Lung (tissue), 11 donors: ENCODE measurements at regions not wholly inside any gene's neighbourhood (a gene's known extent, or its start where the extent isn't known, plus 50 kb on each side); places are given as distances from the start of the nearest gene placed in this dataset.

ENCODE experiments used
- ATAC-seq: fragments of 200-7000 bp; cut with Tn5 transposase; one replicate; pipeline ENCODE4 v1.9.1; 2020; ENCODE audit warnings: moderate number of reproducible peaks; ENCODE audit not compliant: insufficient read depth, low FRiP score
- DNase-seq, 3 donors: peaks; one replicate each; pipeline ENCODE4 v3.0.0-alpha.2; 2013 to 2017
- H3K27ac ChIP-seq, 2 donors: one replicate each; pipeline ENCODE4 v1.5.1; 2013; ENCODE audit warnings: mild to moderate bottlenecking in 2 of 2, moderate library complexity in 2 of 2, control low read depth in 1 of 2, inconsistent platforms in 1 of 2, low read depth in 1 of 2, low read length in 1 of 2
- H3K27me3 ChIP-seq, 3 donors: one replicate each; pipeline ENCODE4 v1.5.1; 2013; ENCODE audit warnings: low read length in 2 of 3; ENCODE audit not compliant: control insufficient read depth in 3 of 3, insufficient read depth in 3 of 3
- H3K36me3 ChIP-seq, 4 donors: one replicate each; pipeline ENCODE4 v1.5.1; 2013; ENCODE audit warnings: low read length in 4 of 4, mild to moderate bottlenecking in 1 of 4, moderate library complexity in 1 of 4; ENCODE audit not compliant: control insufficient read depth in 4 of 4, insufficient read depth in 4 of 4
- H3K4me1 ChIP-seq, 5 donors: one replicate each; pipeline ENCODE4 v1.5.1; 2013; ENCODE audit warnings: low read length in 5 of 5, mild to moderate bottlenecking in 2 of 5, moderate library complexity in 1 of 5; ENCODE audit not compliant: control insufficient read depth in 5 of 5, insufficient read depth in 5 of 5
- H3K4me3 ChIP-seq: one replicate; pipeline ENCODE4 v1.5.1; 2013; ENCODE audit warnings: mild to moderate bottlenecking, control low read depth, moderate library complexity
- H3K9ac ChIP-seq, 2 donors: one replicate each; pipeline ENCODE4 v1.5.1; 2013; ENCODE audit warnings: low read length in 2 of 2, control low read depth in 1 of 2; ENCODE audit not compliant: insufficient read depth in 1 of 2
- H3K9me3 ChIP-seq, 4 donors: one replicate each; pipeline ENCODE4 v1.5.1; 2013; ENCODE audit warnings: low read length in 3 of 4, mild to moderate bottlenecking in 1 of 4, moderate library complexity in 1 of 4; ENCODE audit not compliant: control insufficient read depth in 4 of 4, insufficient read depth in 3 of 4
- CTCF ChIP-seq: IDR thresholded peaks from 2 replicates; pipeline ENCODE4 v1.5.1; 2012; ENCODE audit warnings: mild to moderate bottlenecking; ENCODE audit errors: control extremely low read depth, extremely low read depth
- WGBS, 2 donors: extraction: QIAGEN DNeasy Blood & Tissue Kit; methylation state at CpG; one replicate each; pipeline ENCODE4 v1.1.7; 2013; 5-methylcytosine and 5-hydroxymethylcytosine counted together
- donor health status: control.
- donor health status: control.
- donor health status: Bipolar disorder and iron deficiency.
- donor health status: healthy.
- donor health status: DM: yes; HTN: yes; CAD: no.

DNA sequence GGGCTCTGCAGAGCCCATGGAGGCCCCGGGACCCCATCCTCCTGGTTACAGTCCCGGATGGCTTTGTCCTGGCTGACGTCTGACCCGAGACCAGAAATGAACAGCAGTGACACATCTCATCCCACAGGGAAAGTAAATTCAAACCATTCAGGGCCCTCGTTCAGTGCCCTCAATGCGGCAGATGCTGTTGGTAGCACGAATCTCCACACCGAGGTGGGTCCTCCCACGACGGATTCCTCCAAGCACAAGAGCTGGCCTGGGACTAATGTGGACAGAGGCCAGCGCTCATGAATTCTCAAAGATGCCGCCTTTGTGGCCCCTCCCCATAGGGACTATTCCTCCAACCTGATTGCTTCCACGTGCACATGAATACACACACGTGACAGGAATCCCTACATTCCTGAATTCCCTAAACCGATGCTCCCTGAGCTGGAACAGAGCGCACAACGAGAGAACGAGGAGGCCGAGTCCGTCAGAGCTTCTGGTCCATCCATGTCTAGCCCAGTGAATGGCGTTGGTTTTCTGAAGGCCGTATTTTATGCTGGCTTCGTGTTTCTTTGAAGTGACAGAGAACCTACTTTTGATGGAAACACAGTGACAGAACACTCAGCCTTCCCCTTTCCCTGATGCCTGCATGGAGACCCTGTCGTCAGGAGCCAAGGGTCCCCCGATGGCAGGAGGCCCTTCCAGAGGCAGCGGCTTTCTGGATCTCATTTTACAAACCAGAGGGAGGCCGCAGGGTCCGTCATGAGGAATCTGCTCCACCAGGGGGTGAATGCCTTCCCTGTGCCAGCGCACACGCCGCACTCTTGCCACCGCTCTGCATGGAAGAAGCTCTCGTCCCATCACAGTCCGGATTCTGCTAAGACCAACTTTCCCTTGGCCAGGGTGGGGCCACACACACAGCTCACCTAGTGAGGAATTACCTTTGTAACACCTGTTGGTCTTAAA, 64.3 kb upstream of the SNTG2 start:
- H3K4me3 ChIP-seq: no peak overlapping the region
- no peak for TF ChIP-seq CTCF
- no peaks in the 10 kb centered on the region for H3K9me3 ChIP-seq
- ATAC-seq (no peak), DNase-seq (no peak)
- peaks cover 0 to 16% (median 15%) of the 10 kb centered on the region in 3 donors for H3K27me3 ChIP-seq
- no peaks in the 10 kb centered on the region for H3K4me1 ChIP-seq
- 91 to 94% methylated on average over 34 of the region's 34 CpGs for whole genome bisulfite sequencing, 2 donors
- no peaks in the 10 kb centered on the region for H3K36me3 ChIP-seq
- no peak overlapping the region for H3K27ac ChIP-seq
- no peak overlapping the region for H3K9ac ChIP-seq

DNA sequence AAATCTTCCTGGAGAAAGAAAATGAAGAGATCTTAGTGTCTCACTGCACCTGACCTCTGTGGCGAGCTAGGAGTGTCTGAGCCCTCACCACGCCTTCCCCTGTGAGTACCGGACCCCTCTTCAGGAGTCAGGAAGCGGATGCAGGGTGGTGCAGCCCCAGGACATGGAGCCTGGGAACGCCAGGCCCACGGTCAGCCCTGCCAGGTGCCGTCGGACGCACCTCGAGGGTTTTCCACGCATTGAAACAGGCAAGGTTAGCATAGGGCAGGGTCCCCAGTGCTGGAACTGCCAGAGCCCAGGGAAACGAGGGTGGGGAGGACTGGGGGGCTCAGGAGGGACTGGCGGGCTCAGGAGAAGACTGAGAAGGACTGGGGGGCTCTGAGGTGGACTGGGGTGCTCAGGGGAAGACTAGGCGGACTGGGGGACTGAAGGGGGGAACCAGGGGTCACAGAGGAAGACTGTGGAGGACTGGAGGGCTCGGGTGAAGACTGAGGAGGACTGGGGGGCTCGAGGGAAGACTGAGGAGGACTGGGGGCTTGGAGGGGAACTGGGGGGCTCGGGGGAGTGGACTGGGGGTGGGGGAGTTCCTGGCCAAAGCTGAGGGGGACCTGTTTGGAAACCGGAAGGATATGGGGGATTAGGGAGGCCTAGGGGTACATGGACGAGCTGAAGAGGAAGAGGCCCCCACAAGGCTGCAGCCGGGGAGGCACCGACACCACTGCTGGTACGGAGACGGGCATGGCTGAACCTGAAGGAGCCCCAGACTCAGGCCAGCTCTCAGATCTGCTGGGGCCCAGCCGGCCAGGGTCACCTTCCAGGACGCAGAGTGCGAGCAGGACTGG, 65.2 kb upstream of the SNTG2 start:
- no peak overlapping the region for H3K27ac ChIP-seq
- no peak for TF ChIP-seq CTCF
- H3K9ac ChIP-seq: no peak overlapping the region
- no peaks in the 10 kb centered on the region for H3K36me3 ChIP-seq
- DNase-seq (no peak), ATAC-seq (no peak)
- WGBS, 2 donors: 69 to 74% methylated on average over 26 of the region's 26 CpGs
- H3K27me3 ChIP-seq: peaks cover 0 to 16% (median 15%) of the 10 kb centered on the region in 3 donors
- no peak overlapping the region for H3K4me3 ChIP-seq
- H3K9me3 ChIP-seq: no peaks in the 10 kb centered on the region
- no peaks in the 10 kb centered on the region for H3K4me1 ChIP-seq

DNA sequence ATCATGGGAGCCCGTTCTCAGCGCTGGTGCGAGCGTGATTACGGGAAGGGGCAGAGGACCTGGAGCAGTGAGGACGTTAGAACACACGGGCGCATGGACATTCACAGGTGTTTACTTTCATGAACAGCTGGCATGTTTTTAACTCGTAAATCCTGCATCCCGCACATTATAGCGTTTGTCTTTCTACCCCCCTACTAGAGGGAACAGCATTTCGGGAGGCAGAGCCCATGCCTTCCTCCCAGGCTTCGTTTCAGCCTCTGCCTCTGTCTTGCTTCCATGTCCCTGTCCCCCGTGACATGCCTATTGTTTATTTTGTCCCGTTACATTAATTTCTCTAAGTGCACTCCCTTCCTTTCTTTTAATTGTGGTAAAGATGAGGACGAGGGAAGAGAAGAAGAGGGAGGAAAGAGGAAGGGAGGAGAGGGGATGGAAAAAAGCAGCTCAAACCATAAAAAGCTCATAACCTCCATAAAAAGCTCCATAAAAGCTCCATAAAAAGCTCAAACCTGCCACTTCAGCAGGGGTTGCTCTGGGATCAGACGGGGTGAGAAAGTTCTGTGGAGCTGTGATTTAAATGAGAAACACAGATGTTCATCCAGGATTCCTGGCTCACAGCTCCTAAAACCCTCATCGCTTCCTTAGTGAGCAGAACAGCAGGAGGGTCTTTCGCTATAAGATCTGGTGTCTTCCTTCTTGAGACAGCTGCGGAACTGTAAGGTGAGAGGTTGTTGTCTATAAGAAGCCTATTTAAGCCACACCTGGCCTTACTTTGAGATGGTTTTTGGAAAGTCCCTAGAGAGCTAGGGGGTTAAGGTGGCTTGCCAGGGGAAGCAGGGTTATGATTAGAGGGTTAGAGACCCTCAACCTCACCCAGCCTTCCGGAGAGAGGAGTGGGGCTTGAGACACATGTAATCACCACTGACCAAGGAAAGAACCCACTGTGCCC, 66.6 kb upstream of the SNTG2 start:
- Histone ChIP-seq H3K27me3 (peaks cover 0 to 16% (median 15%) of the 10 kb centered on the region in 3 donors), H3K4me1 (no peaks in the 10 kb centered on the region), H3K36me3 (no peaks in the 10 kb centered on the region), H3K4me3 (no peak overlapping the region), H3K27ac (no peak overlapping the region), H3K9me3 (no peaks in the 10 kb centered on the region), H3K9ac (no peak overlapping the region)
- no peak for DNase-seq
- 50 to 55% methylated on average over 21 of the region's 21 CpGs for WGBS, 2 donors
- ATAC-seq: no peak
- TF ChIP-seq CTCF: no peak
